SK-N-SH treated with all-trans-retinoic acid at 6 μM for 48 hours (cell line): ENCODE measurements at regions not wholly inside any gene's neighbourhood (a gene's known extent, or its start where the extent isn't known, plus 50 kb on each side); places are given as distances from the start of the nearest gene placed in this dataset.

Experiments used
- ATAC-seq: fragments of 200-7000 bp; cut with Tn5 transposase; 3 replicates; pipeline ENCODE4 v1.9.1; 2020; ENCODE audit warnings: mild to moderate bottlenecking, moderate library complexity
- ARNTL ChIP-seq: fragments of 450-650 bp; formaldehyde crosslinking; IDR thresholded peaks from 2 replicates; pipeline ENCODE4 v1.5.0; 2020; ENCODE audit warnings: low read depth, mild to moderate bottlenecking, moderate library complexity, borderline replicate concordance
- BACH2 ChIP-seq: fragments of 250-450 bp; sonication (Bioruptor Pico); IDR thresholded peaks from 2 replicates; pipeline ENCODE4 v1.9.0; 2021; ENCODE audit warnings: mild to moderate bottlenecking, borderline replicate concordance
- CSDC2 ChIP-seq: fragments of 250-450 bp; sonication (Bioruptor Pico); IDR thresholded peaks from 2 replicates; pipeline ENCODE4 v1.5.0; 2020; ENCODE audit warnings: mild to moderate bottlenecking, moderate library complexity
- CSRNP3 ChIP-seq: fragments of 250-450 bp; sonication (Bioruptor Pico); IDR thresholded peaks from 2 replicates; pipeline ENCODE4 v1.5.1; 2021; ENCODE audit warnings: mild to moderate bottlenecking, moderate library complexity
- ESRRG ChIP-seq: fragments of 250-450 bp; sonication (Bioruptor Pico); IDR thresholded peaks from 2 replicates; pipeline ENCODE4 v1.6.1; 2021; ENCODE audit warnings: mild to moderate bottlenecking
- GLIS3 ChIP-seq: fragments of 250-450 bp; sonication (Bioruptor Pico); IDR thresholded peaks from 2 replicates; pipeline ENCODE4 v1.5.0; 2020; ENCODE audit warnings: mild to moderate bottlenecking, moderate library complexity
- ISL1 ChIP-seq: fragments of 250-450 bp; sonication (Bioruptor Pico); IDR thresholded peaks from 2 replicates; pipeline ENCODE4 v2.1.2; 2022; ENCODE audit warnings: mild to moderate bottlenecking, moderate library complexity
- OSR1 ChIP-seq: fragments of 250-450 bp; sonication (Bioruptor Pico); IDR thresholded peaks from 2 replicates; pipeline ENCODE4 v1.8.0; 2022; ENCODE audit warnings: moderate library complexity, mild to moderate bottlenecking, inconsistent platforms
- RARB ChIP-seq: fragments of 250-450 bp; sonication (Bioruptor Pico); IDR thresholded peaks from 2 replicates; pipeline ENCODE4 v1.8.0; 2021; ENCODE audit warnings: mild to moderate bottlenecking, moderate library complexity
- SNAI2 ChIP-seq: fragments of 250-450 bp; sonication (Bioruptor Pico); IDR thresholded peaks from 2 replicates; pipeline ENCODE4 v1.5.0; 2020; ENCODE audit warnings: mild to moderate bottlenecking, moderate library complexity
- TCF4 ChIP-seq: fragments of 250-450 bp; sonication (Bioruptor Pico); IDR thresholded peaks from 2 replicates; pipeline ENCODE4 v1.8.0; 2021; ENCODE audit warnings: mild to moderate bottlenecking, moderate library complexity, borderline replicate concordance
- TOX ChIP-seq: fragments of 250-450 bp; sonication (Bioruptor Pico); IDR thresholded peaks from 2 replicates; pipeline ENCODE4 v1.8.0; 2021; ENCODE audit warnings: mild to moderate bottlenecking, moderate library complexity, borderline replicate concordance
- ZC3H10 ChIP-seq: fragments of 250-450 bp; sonication (Bioruptor Pico); IDR thresholded peaks from 2 replicates; pipeline ENCODE4 v1.5.1; 2021; ENCODE audit warnings: mild to moderate bottlenecking, moderate library complexity
- ZFP3 ChIP-seq: fragments of 250-450 bp; sonication (Bioruptor Pico); IDR thresholded peaks from 2 replicates; pipeline ENCODE4 v1.5.0; 2020; ENCODE audit warnings: mild to moderate bottlenecking, moderate library complexity
- ZFP30 ChIP-seq: fragments of 450-650 bp; formaldehyde crosslinking; IDR thresholded peaks from 2 replicates; pipeline ENCODE4 v1.5.0; 2022; ENCODE audit warnings: mild to moderate bottlenecking, moderate library complexity
- ZNF565 ChIP-seq: fragments of 450-650 bp; formaldehyde crosslinking; conservative IDR thresholded peaks from 2 replicates; pipeline ENCODE4 v1.5.0; 2020; ENCODE audit warnings: low read depth, mild to moderate bottlenecking, moderate library complexity
- ZNF70 ChIP-seq: fragments of 450-650 bp; formaldehyde crosslinking; IDR thresholded peaks from 2 replicates; pipeline ENCODE4 v1.5.0; 2020; ENCODE audit warnings: mild to moderate bottlenecking, moderate library complexity
- ZNF8 ChIP-seq: fragments of 450-650 bp; formaldehyde crosslinking; IDR thresholded peaks from 2 replicates; pipeline ENCODE4 v1.5.0; 2020; ENCODE audit warnings: mild to moderate bottlenecking, moderate library complexity
- TF ChIP-seq, protein P1 (sequence below): fragments of 250-450 bp; sonication (Bioruptor Pico); IDR thresholded peaks from 2 replicates; pipeline ENCODE4 v1.5.1; 2020; ENCODE audit warnings: low read depth, mild to moderate bottlenecking, moderate library complexity
- TF ChIP-seq, protein P2 (sequence below): fragments of 250-450 bp; sonication (Bioruptor Pico); IDR thresholded peaks from 2 replicates; pipeline ENCODE4 v1.8.0; 2021; ENCODE audit warnings: low read depth, mild to moderate bottlenecking, moderate library complexity, borderline replicate concordance
- TF ChIP-seq, protein P3 (sequence below): fragments of 250-450 bp; sonication (Bioruptor Pico); IDR thresholded peaks from 2 replicates; pipeline ENCODE4 v1.8.0; 2020; ENCODE audit warnings: mild to moderate bottlenecking, moderate library complexity, borderline replicate concordance
- TF ChIP-seq, protein P4 (sequence below): fragments of 250-450 bp; sonication (Bioruptor Pico); IDR thresholded peaks from 2 replicates; pipeline ENCODE4 v1.5.0; 2020; ENCODE audit warnings: mild to moderate bottlenecking, moderate library complexity

DNA sequence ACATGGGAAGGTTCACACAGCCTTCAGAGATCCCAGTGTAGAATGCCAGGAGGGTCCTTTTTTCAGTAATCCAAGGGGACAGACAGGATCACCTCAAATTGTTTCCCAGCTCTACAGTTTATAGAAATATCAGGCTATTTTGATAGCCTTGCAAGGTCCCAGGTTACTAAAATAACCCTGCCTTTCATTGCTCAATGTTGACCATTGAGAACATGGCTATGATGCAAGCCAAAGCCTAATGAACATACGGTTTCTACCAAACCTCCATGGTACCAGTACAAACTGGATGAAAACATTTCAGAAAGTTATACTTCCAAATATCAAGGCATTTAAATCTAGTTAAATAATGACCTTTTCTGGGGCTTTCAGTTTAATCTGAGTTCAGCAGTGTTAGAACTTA is 151.5 kb downstream of the PLS3 start:
- TF ChIP-seq ARNTL (CRISPR knock-in tag), result no peak
- no peak for TF ChIP-seq TOX (CRISPR knock-in tag)
- TF ChIP-seq, protein P1, sequence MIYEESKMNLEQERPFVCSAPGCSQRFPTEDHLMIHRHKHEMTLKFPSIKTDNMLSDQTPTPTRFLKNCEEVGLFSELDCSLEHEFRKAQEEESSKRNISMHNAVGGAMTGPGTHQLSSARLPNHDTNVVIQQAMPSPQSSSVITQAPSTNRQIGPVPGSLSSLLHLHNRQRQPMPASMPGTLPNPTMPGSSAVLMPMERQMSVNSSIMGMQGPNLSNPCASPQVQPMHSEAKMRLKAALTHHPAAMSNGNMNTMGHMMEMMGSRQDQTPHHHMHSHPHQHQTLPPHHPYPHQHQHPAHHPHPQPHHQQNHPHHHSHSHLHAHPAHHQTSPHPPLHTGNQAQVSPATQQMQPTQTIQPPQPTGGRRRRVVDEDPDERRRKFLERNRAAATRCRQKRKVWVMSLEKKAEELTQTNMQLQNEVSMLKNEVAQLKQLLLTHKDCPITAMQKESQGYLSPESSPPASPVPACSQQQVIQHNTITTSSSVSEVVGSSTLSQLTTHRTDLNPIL (CRISPR knock-in tag), result no peak
- TF ChIP-seq ZFP30 (CRISPR knock-in tag), result no peak
- no peak for TF ChIP-seq ZNF565 (CRISPR knock-in tag)
- no peak for TF ChIP-seq TCF4 (CRISPR knock-in tag)
- TF ChIP-seq RARB (CRISPR knock-in tag), result no peak
- no peak for TF ChIP-seq OSR1 (CRISPR knock-in tag)
- no peak for TF ChIP-seq CSRNP3 (CRISPR knock-in tag)
- TF ChIP-seq ISL1 (CRISPR knock-in tag), result no peak
- TF ChIP-seq ZNF8 (CRISPR knock-in tag), result no peak
- no peak for TF ChIP-seq ESRRG (CRISPR knock-in tag)
- no peak for TF ChIP-seq CSDC2 (CRISPR knock-in tag)
- TF ChIP-seq ZNF70 (CRISPR knock-in tag), result no peak
- no peak for TF ChIP-seq SNAI2 (CRISPR knock-in tag)
- no peak for TF ChIP-seq ZFP3 (CRISPR knock-in tag)
- no peak for TF ChIP-seq ZC3H10
- TF ChIP-seq, protein P2, sequence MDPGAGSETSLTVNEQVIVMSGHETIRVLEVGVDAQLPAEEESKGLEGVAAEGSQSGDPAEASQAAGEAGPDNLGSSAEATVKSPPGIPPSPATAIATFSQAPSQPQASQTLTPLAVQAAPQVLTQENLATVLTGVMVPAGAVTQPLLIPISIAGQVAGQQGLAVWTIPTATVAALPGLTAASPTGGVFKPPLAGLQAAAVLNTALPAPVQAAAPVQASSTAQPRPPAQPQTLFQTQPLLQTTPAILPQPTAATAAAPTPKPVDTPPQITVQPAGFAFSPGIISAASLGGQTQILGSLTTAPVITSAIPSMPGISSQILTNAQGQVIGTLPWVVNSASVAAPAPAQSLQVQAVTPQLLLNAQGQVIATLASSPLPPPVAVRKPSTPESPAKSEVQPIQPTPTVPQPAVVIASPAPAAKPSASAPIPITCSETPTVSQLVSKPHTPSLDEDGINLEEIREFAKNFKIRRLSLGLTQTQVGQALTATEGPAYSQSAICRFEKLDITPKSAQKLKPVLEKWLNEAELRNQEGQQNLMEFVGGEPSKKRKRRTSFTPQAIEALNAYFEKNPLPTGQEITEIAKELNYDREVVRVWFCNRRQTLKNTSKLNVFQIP (CRISPR knock-in tag), result no peak
- TF ChIP-seq BACH2 (CRISPR knock-in tag), result no peak
- no peak for ATAC-seq

GRCh38 chrX:115713460-115713859 is 152.5 kb downstream of the PLS3 start:
- TF ChIP-seq ESRRG (CRISPR knock-in tag) (no peak), ZNF565 (CRISPR knock-in tag) (no peak), BACH2 (CRISPR knock-in tag) (no peak), CSDC2 (CRISPR knock-in tag) (no peak), TCF4 (CRISPR knock-in tag) (no peak), OSR1 (CRISPR knock-in tag) (no peak), ZFP3 (CRISPR knock-in tag) (no peak), GLIS3 (no peak), ZNF8 (CRISPR knock-in tag) (no peak)
- TF ChIP-seq, protein P1 (CRISPR knock-in tag), result no peak
- TF ChIP-seq, protein P3, sequence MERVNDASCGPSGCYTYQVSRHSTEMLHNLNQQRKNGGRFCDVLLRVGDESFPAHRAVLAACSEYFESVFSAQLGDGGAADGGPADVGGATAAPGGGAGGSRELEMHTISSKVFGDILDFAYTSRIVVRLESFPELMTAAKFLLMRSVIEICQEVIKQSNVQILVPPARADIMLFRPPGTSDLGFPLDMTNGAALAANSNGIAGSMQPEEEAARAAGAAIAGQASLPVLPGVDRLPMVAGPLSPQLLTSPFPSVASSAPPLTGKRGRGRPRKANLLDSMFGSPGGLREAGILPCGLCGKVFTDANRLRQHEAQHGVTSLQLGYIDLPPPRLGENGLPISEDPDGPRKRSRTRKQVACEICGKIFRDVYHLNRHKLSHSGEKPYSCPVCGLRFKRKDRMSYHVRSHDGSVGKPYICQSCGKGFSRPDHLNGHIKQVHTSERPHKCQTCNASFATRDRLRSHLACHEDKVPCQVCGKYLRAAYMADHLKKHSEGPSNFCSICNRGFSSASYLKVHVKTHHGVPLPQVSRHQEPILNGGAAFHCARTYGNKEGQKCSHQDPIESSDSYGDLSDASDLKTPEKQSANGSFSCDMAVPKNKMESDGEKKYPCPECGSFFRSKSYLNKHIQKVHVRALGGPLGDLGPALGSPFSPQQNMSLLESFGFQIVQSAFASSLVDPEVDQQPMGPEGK (CRISPR knock-in tag), result no peak
- TF ChIP-seq, protein P2 (CRISPR knock-in tag), result no peak
- ATAC-seq, result no peak

DNA sequence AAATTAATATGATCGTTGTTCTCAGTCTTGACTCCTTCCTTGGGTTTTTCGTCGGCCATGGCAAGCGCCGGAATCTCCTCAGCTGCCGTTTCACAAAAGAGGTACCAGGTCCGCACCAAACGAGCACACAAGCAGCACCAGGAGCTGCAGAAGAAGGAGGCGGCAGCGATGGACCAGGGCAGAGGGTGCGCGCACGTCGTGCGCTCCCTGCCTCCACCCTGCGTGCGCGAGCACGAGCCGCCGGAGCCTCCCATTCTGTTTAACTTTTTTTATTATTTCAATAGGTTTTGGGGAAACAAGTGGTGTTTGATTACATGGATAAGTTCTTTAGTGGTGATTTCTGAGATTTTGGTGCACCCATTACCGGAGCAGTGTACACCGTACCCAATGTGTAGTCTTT is 158.2 kb downstream of the PLS3 start:
- no peak for ATAC-seq
- TF ChIP-seq, protein P4, sequence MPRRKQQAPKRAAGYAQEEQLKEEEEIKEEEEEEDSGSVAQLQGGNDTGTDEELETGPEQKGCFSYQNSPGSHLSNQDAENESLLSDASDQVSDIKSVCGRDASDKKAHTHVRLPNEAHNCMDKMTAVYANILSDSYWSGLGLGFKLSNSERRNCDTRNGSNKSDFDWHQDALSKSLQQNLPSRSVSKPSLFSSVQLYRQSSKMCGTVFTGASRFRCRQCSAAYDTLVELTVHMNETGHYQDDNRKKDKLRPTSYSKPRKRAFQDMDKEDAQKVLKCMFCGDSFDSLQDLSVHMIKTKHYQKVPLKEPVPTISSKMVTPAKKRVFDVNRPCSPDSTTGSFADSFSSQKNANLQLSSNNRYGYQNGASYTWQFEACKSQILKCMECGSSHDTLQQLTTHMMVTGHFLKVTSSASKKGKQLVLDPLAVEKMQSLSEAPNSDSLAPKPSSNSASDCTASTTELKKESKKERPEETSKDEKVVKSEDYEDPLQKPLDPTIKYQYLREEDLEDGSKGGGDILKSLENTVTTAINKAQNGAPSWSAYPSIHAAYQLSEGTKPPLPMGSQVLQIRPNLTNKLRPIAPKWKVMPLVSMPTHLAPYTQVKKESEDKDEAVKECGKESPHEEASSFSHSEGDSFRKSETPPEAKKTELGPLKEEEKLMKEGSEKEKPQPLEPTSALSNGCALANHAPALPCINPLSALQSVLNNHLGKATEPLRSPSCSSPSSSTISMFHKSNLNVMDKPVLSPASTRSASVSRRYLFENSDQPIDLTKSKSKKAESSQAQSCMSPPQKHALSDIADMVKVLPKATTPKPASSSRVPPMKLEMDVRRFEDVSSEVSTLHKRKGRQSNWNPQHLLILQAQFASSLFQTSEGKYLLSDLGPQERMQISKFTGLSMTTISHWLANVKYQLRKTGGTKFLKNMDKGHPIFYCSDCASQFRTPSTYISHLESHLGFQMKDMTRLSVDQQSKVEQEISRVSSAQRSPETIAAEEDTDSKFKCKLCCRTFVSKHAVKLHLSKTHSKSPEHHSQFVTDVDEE (CRISPR knock-in tag), result no peak
- no peak for TF ChIP-seq BACH2 (CRISPR knock-in tag)
- no peak for TF ChIP-seq ESRRG (CRISPR knock-in tag)
- TF ChIP-seq CSDC2 (CRISPR knock-in tag), result no peak
- TF ChIP-seq TOX (CRISPR knock-in tag), result no peak
- no peak for TF ChIP-seq ZC3H10
- TF ChIP-seq, protein P3 (CRISPR knock-in tag), result no peak
- TF ChIP-seq OSR1 (CRISPR knock-in tag), result no peak
- TF ChIP-seq ISL1 (CRISPR knock-in tag), result no peak
